ENCODE measurements at regions not wholly inside any gene's neighbourhood (a gene's known extent, or its start where the extent isn't known, plus 50 kb on each side); places are given as distances from the start of the nearest gene placed in this dataset.

GRCh38 chr3:162684260-162684659 lies 1187.7 kb downstream of the OTOL1 start:
- H3K27ac ChIP-seq: no peak overlapping the region
- DNase-seq: no peak
- TF ChIP-seq POLR2AphosphoS5 (IDR thresholded peaks at IDR 0.05) (no peak), EP300 (IDR thresholded peaks at IDR 0.05) (no peak), CTCF (IDR thresholded peaks at IDR 0.05) (no peak), POLR2A (IDR thresholded peaks at IDR 0.05) (no peak)
- H3K27me3 ChIP-seq: no peaks in the 10 kb centered on the region
- H3K9me3 ChIP-seq: no peaks in the 10 kb centered on the region
- no peaks in the 10 kb centered on the region for H3K36me3 ChIP-seq
- WGBS, 2 donors: 56% methylated on average over 3 of the region's 3 CpGs
- ATAC-seq (ENCODE audit: low FRiP score in 2 of 2): no peak
- H3K4me3 ChIP-seq: no peak overlapping the region
- H3K4me1 ChIP-seq: no peaks in the 10 kb centered on the region

- TF ChIP-seq CTCF (IDR thresholded peaks at IDR 0.05) (no peak), POLR2A (IDR thresholded peaks at IDR 0.05) (no peak), EP300 (IDR thresholded peaks at IDR 0.05) (no peak), POLR2AphosphoS5 (IDR thresholded peaks at IDR 0.05) (no peak)
- Histone ChIP-seq H3K36me3 (no peaks in the 10 kb centered on the region), H3K27me3 (no peaks in the 10 kb centered on the region), H3K4me3 (no peak overlapping the region), H3K27ac (no peak overlapping the region), H3K9me3 (no peaks in the 10 kb centered on the region), H3K4me1 (no peaks in the 10 kb centered on the region)
- ATAC-seq (ENCODE audit: low FRiP score in 2 of 2): no peak
- 56 to 67% methylated on average over 1 of the region's 1 CpG for WGBS, 2 donors
- DNase-seq: no peak
Measured at GRCh38 chr3:162699291-162699690, 1202.7 kb downstream of the OTOL1 start.

- Histone ChIP-seq H3K4me3 (no peak overlapping the region), H3K27me3 (no peaks in the 10 kb centered on the region), H3K27ac (no peak overlapping the region), H3K4me1 (no peaks in the 10 kb centered on the region), H3K9me3 (no peaks in the 10 kb centered on the region), H3K36me3 (no peaks in the 10 kb centered on the region)
- 92 to 93% methylated on average over 4 of the region's 4 CpGs for WGBS, 2 donors
- DNase-seq (no peak), ATAC-seq (ENCODE audit: low FRiP score in 2 of 2) (no peak)
- TF ChIP-seq EP300 (IDR thresholded peaks at IDR 0.05) (no peak), POLR2A (IDR thresholded peaks at IDR 0.05) (no peak), CTCF (IDR thresholded peaks at IDR 0.05) (no peak)
Measured at GRCh38 chr3:162701211-162701610, 1204.6 kb downstream of the OTOL1 start.

GRCh38 chr3:162702768-162703385 lies 1206.3 kb downstream of the OTOL1 start:
- no peak for TF ChIP-seq POLR2AphosphoS5 (IDR thresholded peaks at IDR 0.05)
- TF ChIP-seq POLR2A (IDR thresholded peaks at IDR 0.05): no peak
- TF ChIP-seq EP300 (IDR thresholded peaks at IDR 0.05): no peak
- TF ChIP-seq CTCF (IDR thresholded peaks at IDR 0.05): no peak
- no peak overlapping the region for H3K27ac ChIP-seq
- H3K36me3 ChIP-seq: no peaks in the 10 kb centered on the region
- no peaks in the 10 kb centered on the region for H3K27me3 ChIP-seq
- DNase-seq: peak in 1 of 2 donors; percentile 60
- ATAC-seq (ENCODE audit: low FRiP score in 2 of 2): no peak
- H3K9me3 ChIP-seq: no peaks in the 10 kb centered on the region
- no peaks in the 10 kb centered on the region for H3K4me1 ChIP-seq
- H3K4me3 ChIP-seq: no peak overlapping the region
- WGBS, 2 donors: 95 to 100% methylated on average over 1 to 24 of the region's 31 CpGs

- DNase-seq: no peak
- H3K4me1 ChIP-seq: no peaks in the 10 kb centered on the region
- no peak for ATAC-seq (ENCODE audit: low FRiP score in 2 of 2)
- no peaks in the 10 kb centered on the region for H3K9me3 ChIP-seq
- no peak for TF ChIP-seq EP300 (IDR thresholded peaks at IDR 0.05)
- TF ChIP-seq CTCF (IDR thresholded peaks at IDR 0.05): no peak
- no peak overlapping the region for H3K4me3 ChIP-seq
- no peaks in the 10 kb centered on the region for H3K36me3 ChIP-seq
- H3K27me3 ChIP-seq: no peaks in the 10 kb centered on the region
- no peak overlapping the region for H3K27ac ChIP-seq
- WGBS, 2 donors: 32 to 40% methylated on average over 1 of the region's 1 CpG
Measured at GRCh38 chr3:162704238-162704637, 1207.6 kb downstream of the OTOL1 start.

Data from upper lobe of left lung (tissue), 6 donors.